Left lung (tissue), 4 donors: ENCODE measurements at regions not wholly inside any gene's neighbourhood (a gene's known extent, or its start where the extent isn't known, plus 50 kb on each side); places are given as distances from the start of the nearest gene placed in this dataset.

Experiments
- ATAC-seq: fragments of 200-7000 bp; cut with Tn5 transposase; one replicate; pipeline ENCODE4 v1.9.1; 2020; ENCODE audit warnings: moderate library complexity
- DNase-seq, 4 donors: peaks; one replicate each; pipeline ENCODE4 v3.0.0-alpha.2; 2013 to 2020
- H3K27ac ChIP-seq, 2 donors: fragments of 200-600 bp; sonication (generic) in 1 of 2; one replicate each; pipeline versions ENCODE4 v1.5.0 to v1.8.0; 2020 to 2021
- H3K27me3 ChIP-seq, 2 donors: fragments of 200-600 bp; sonication (generic) in 1 of 2; one replicate each; pipeline versions ENCODE4 v1.5.0 to v1.8.0; 2020 to 2021
- H3K36me3 ChIP-seq, 2 donors: fragments of 200-600 bp; sonication (generic) in 1 of 2; one replicate each; pipeline versions ENCODE4 v1.5.0 to v1.8.0; 2020 to 2021
- H3K4me1 ChIP-seq, 2 donors: fragments of 200-600 bp; one replicate each; pipeline ENCODE4 v1.8.0; 2021
- H3K4me3 ChIP-seq, 2 donors: fragments of 200-600 bp; sonication (generic) in 1 of 2; one replicate each; pipeline versions ENCODE4 v1.5.0 to v1.8.0; 2020 to 2021; ENCODE audit warnings: mild to moderate bottlenecking in 1 of 2
- H3K9me3 ChIP-seq, 2 donors: fragments of 200-600 bp; sonication (generic) in 1 of 2; one replicate each; pipeline versions ENCODE4 v1.5.0 to v1.8.0; 2020 to 2021
- intact Hi-C, 2 donors: fragments of 100-400 bp; cut with DNase I; formaldehyde crosslinking; loops; one replicate each; pipeline versions ENCODE4 v1.11.2 to v1.14.2; 2022
- TF ChIP-seq, protein P1 (sequence below), 2 donors: fragments of 200-600 bp; sonication (generic) in 1 of 2; IDR thresholded peaks; one replicate each; pipeline versions ENCODE4 v1.5.0 to v1.8.0; 2021; ENCODE audit warnings: antibody characterized with exemption in 2 of 2
- donor health status: DM: no; HTN: yes; CAD: no.
- donor health status: DM: no; HTN: no; CAD: no.

DNA sequence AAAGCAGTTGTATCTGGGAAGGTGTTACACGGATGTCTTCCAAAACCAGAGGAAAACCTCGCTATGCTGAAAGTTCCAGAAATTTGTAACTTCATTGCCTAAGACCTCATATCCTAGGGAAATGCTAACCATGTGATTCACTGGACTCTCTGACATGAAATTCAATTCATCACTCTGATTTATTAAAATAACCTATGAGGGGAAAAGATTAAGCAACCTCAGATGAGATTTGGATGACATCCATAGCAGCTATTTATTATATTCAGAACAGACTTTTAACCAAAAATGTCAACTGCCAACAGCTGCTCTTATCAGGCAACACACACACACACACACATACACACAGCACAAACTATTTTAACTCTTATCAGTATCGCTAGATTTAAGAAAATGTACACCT, 1006.4 kb upstream of the CTNND2 start:
- Histone ChIP-seq H3K36me3 (no peaks in the 10 kb centered on the region), H3K27ac (no peak overlapping the region), H3K4me1 (no peaks in the 10 kb centered on the region), H3K9me3 (no peaks in the 10 kb centered on the region), H3K27me3 (no peaks in the 10 kb centered on the region), H3K4me3 (no peak overlapping the region)
- ATAC-seq (no peak), DNase-seq (no peak)
- TF ChIP-seq, protein P1, sequence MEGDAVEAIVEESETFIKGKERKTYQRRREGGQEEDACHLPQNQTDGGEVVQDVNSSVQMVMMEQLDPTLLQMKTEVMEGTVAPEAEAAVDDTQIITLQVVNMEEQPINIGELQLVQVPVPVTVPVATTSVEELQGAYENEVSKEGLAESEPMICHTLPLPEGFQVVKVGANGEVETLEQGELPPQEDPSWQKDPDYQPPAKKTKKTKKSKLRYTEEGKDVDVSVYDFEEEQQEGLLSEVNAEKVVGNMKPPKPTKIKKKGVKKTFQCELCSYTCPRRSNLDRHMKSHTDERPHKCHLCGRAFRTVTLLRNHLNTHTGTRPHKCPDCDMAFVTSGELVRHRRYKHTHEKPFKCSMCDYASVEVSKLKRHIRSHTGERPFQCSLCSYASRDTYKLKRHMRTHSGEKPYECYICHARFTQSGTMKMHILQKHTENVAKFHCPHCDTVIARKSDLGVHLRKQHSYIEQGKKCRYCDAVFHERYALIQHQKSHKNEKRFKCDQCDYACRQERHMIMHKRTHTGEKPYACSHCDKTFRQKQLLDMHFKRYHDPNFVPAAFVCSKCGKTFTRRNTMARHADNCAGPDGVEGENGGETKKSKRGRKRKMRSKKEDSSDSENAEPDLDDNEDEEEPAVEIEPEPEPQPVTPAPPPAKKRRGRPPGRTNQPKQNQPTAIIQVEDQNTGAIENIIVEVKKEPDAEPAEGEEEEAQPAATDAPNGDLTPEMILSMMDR (IDR thresholded peaks at IDR 0.05): no peak
- intact Hi-C loops: no loop called here

DNA sequence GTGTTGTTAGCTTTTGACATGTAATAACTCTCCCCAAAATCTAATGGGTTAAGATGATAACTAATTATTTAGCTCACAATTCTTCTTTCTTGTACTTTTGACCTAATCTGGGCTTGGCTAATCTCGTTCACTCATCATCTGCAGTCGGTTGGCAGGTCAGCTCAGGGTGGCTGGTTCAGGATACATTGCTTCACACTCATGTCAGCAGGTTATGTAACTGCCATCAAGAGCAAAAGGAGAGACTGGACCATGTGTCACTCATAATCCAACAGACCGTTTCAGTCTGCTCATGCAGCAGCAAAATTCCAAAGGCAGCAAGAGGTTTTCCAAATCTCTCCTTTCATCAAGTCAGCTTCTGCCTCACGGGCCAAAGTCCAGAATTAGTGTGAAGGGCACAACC, 998.4 kb upstream of the CTNND2 start:
- H3K36me3 ChIP-seq: no peaks in the 10 kb centered on the region
- no peaks in the 10 kb centered on the region for H3K4me1 ChIP-seq
- DNase-seq: no peak
- no peaks in the 10 kb centered on the region for H3K27me3 ChIP-seq
- TF ChIP-seq, protein P1 (IDR thresholded peaks at IDR 0.05): no peak
- intact Hi-C loops: no loop called here
- no peaks in the 10 kb centered on the region for H3K9me3 ChIP-seq
- no peak for ATAC-seq
- H3K27ac ChIP-seq: no peak overlapping the region
- H3K4me3 ChIP-seq: no peak overlapping the region

DNA sequence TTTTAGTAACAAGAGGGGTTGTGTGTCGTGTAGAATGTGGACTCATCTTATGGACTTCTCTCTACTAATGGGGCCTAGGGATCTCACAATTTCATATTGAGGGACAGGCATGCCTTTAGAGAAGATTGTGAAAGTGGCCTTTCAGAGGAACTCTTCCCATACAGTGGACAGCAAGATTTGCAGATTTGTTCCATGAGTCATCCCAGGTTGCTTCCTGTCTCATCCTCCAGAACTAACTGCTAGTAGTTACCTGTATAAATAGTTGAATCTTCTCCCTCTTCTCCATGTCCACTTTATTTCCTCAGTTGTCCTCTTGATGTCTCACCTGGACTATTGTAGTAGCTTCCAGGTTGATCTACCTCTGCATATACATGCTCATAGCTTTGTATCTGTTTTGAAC, 997.5 kb upstream of the CTNND2 start:
- Histone ChIP-seq H3K27me3 (no peaks in the 10 kb centered on the region), H3K4me3 (no peak overlapping the region), H3K27ac (no peak overlapping the region), H3K4me1 (no peaks in the 10 kb centered on the region), H3K9me3 (no peaks in the 10 kb centered on the region), H3K36me3 (no peaks in the 10 kb centered on the region)
- ATAC-seq (no peak), DNase-seq (no peak)
- intact Hi-C loops: no loop called here
- TF ChIP-seq, protein P1 (IDR thresholded peaks at IDR 0.05): no peak

DNA sequence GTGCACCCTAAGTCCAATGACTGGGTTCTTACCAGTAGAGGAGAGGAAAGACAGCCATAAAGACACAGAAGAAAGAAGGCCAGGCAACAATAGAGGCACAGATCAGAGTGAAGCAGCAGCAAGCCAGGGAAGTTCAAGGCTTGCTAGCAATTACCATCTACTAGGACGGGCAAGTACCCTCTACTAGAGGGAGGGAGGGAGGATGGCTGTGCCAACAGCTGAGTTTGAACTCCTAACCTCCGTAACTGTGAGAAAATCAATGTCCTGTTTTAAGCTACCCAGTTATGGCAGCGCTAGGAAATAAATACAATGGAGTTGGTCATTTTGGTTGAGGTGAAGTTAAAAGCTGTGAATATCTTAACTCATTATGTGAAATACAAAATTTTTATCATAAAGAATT, 991.8 kb upstream of the CTNND2 start:
- no peaks in the 10 kb centered on the region for H3K27me3 ChIP-seq
- no peak for ATAC-seq
- no peaks in the 10 kb centered on the region for H3K4me1 ChIP-seq
- H3K36me3 ChIP-seq: no peaks in the 10 kb centered on the region
- no peak overlapping the region for H3K4me3 ChIP-seq
- intact Hi-C loops: no loop called here
- TF ChIP-seq, protein P1 (IDR thresholded peaks at IDR 0.05): no peak
- no peak overlapping the region for H3K27ac ChIP-seq
- H3K9me3 ChIP-seq: no peaks in the 10 kb centered on the region
- no peak for DNase-seq

DNA sequence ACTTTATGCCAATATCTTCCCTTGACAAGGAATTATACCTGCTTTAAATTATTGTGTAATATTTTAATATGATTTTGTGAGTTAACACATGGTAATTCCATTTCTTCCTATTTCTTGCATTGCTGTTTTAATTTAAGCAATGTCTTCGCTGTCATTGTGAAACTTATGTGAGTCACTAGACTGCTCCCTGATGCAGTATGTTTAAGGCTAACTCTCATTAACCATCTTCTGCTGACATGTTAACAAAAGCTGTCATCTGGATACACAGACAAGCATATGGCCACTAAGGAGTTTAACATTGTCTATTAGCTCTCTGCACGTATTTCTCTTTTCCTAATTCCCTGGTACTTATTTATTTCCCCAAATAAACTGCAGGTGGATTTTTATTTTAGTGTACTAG, 980.8 kb upstream of the CTNND2 start:
- no peaks in the 10 kb centered on the region for H3K27me3 ChIP-seq
- TF ChIP-seq, protein P1 (IDR thresholded peaks at IDR 0.05): no peak
- no peaks in the 10 kb centered on the region for H3K4me1 ChIP-seq
- H3K27ac ChIP-seq: no peak overlapping the region
- no peaks in the 10 kb centered on the region for H3K36me3 ChIP-seq
- intact Hi-C loops: no loop called here
- DNase-seq: no peak
- no peak overlapping the region for H3K4me3 ChIP-seq
- H3K9me3 ChIP-seq: no peaks in the 10 kb centered on the region
- ATAC-seq: no peak
